OCI-LY3 (cell line): ENCODE measurements at regions not wholly inside any gene's neighbourhood (a gene's known extent, or its start where the extent isn't known, plus 50 kb on each side); places are given as distances from the start of the nearest gene placed in this dataset.

Experiments used
- H2AFZ ChIP-seq: fragments of 200-600, 300-600 bp; shearing (Covaris generic); 2 replicates; pipeline ENCODE4 v1.6.0; 2014; ENCODE audit warnings: antibody characterized with exemption, low read depth, low read length
- H3K27ac ChIP-seq: fragments of 200-600, 300-600 bp; sonication (generic); 2 replicates; pipeline ENCODE4 v1.5.1; 2014; ENCODE audit warnings: mild to moderate bottlenecking, low read length, moderate library complexity, mixed read lengths
- H3K27me3 ChIP-seq: fragments of 200-600, 300-600 bp; sonication (generic); 2 replicates; pipeline ENCODE4 v1.6.1; 2014; ENCODE audit warnings: low read depth, low read length, mixed read lengths
- H3K36me3 ChIP-seq: fragments of 200-600, 300-600 bp; sonication (generic); replicated peaks from 2 replicates; pipeline ENCODE3; 2014; ENCODE audit warnings: low read depth, low read length, mixed read lengths
- H3K4me1 ChIP-seq: fragments of 300-600, 200-600 bp; sonication (generic); 2 replicates; pipeline ENCODE4 v1.6.1; 2014; ENCODE audit warnings: low read length, mixed read lengths
- H3K4me2 ChIP-seq: fragments of 200-600, 300-600 bp; sonication (generic); 2 replicates; pipeline ENCODE4 v1.6.1; 2014; ENCODE audit warnings: low read length, mixed read lengths
- H3K4me3 ChIP-seq: fragments of 300-600, 200-600 bp; sonication (generic); 2 replicates; pipeline ENCODE4 v1.5.1; 2014; ENCODE audit warnings: antibody characterized with exemption, mild to moderate bottlenecking, low read length, moderate library complexity
- H3K79me2 ChIP-seq: fragments of 300-600, 200-600 bp; shearing (Covaris generic); 2 replicates; pipeline ENCODE4 v1.6.1; 2014; ENCODE audit warnings: mild to moderate bottlenecking, low read length, mixed read lengths
- H3K9ac ChIP-seq: fragments of 300-600, 200-600 bp; shearing (Covaris generic); 2 replicates; pipeline ENCODE4 v1.6.0; 2014; ENCODE audit warnings: mild to moderate bottlenecking, low read length, moderate library complexity
- H3K9me3 ChIP-seq: fragments of 200-600, 300-600 bp; shearing (Covaris generic); 2 replicates; pipeline ENCODE4 v1.6.1; 2014; ENCODE audit warnings: low read length, mixed read lengths; ENCODE audit not compliant: insufficient read depth
- H4K20me1 ChIP-seq: fragments of 200-600, 300-600 bp; sonication (generic); 2 replicates; pipeline ENCODE4 v1.6.1; 2016; ENCODE audit warnings: low read length, mixed read lengths; ENCODE audit not compliant: insufficient read depth
- CTCF ChIP-seq: fragments of 200-600, 300-600 bp; sonication (generic); IDR thresholded peaks from 2 replicates; pipeline ENCODE4 v1.5.1; 2014; ENCODE audit warnings: antibody characterized with exemption, low read length, low read depth
- EZH2phosphoT487 ChIP-seq: fragments of 200-600 bp; shearing (Covaris generic); IDR thresholded peaks from 2 replicates; pipeline ENCODE4 v1.6.1; 2018; ENCODE audit warnings: antibody characterized with exemption, mixed run types, low read depth

- Histone ChIP-seq H3K9me3 (no peaks in the 10 kb centered on the region), H3K4me1 (no peaks in the 10 kb centered on the region), H3K27me3 (peaks cover 11% of the 10 kb centered on the region), H3K4me3 (no peak overlapping the region), H4K20me1 (no peaks in the 10 kb centered on the region), H3K36me3 (no peaks in the 10 kb centered on the region), H2AFZ (no peak overlapping the region), H3K79me2 (no peaks in the 10 kb centered on the region), H3K9ac (no peak overlapping the region), H3K4me2 (no peak overlapping the region), H3K27ac (no peak overlapping the region)
- TF ChIP-seq EZH2phosphoT487 (no peak), CTCF (no peak)
These were observed 119.2 kb upstream of the CRHR1 start for GRCh38 chr17:45664921-45665320.

GRCh38 chr17:45666046-45666600 is 118.0 kb upstream of the CRHR1 start:
- Histone ChIP-seq H3K4me2 (no peak overlapping the region), H3K36me3 (no peaks in the 10 kb centered on the region), H3K9me3 (no peaks in the 10 kb centered on the region), H3K27ac (no peak overlapping the region), H3K4me1 (no peaks in the 10 kb centered on the region), H2AFZ (no peak overlapping the region), H3K9ac (no peak overlapping the region), H4K20me1 (no peaks in the 10 kb centered on the region), H3K4me3 (no peak overlapping the region), H3K27me3 (peaks cover 11% of the 10 kb centered on the region), H3K79me2 (no peaks in the 10 kb centered on the region)
- TF ChIP-seq CTCF (peak; percentile 6; the same call in 1 of the 2 replicates), EZH2phosphoT487 (no peak)

GRCh38 chr17:45666641-45667040 is 117.5 kb upstream of the CRHR1 start:
- no peak overlapping the region for H3K4me3 ChIP-seq
- no peak overlapping the region for H3K4me2 ChIP-seq
- TF ChIP-seq CTCF (no peak), EZH2phosphoT487 (no peak)
- H3K9me3 ChIP-seq: no peaks in the 10 kb centered on the region
- no peaks in the 10 kb centered on the region for H4K20me1 ChIP-seq
- H3K9ac ChIP-seq: no peak overlapping the region
- H3K27ac ChIP-seq: no peak overlapping the region
- no peaks in the 10 kb centered on the region for H3K4me1 ChIP-seq
- peaks cover 11% of the 10 kb centered on the region for H3K27me3 ChIP-seq
- no peaks in the 10 kb centered on the region for H3K36me3 ChIP-seq
- H3K79me2 ChIP-seq: no peaks in the 10 kb centered on the region
- no peak overlapping the region for H2AFZ ChIP-seq

- no peaks in the 10 kb centered on the region for H4K20me1 ChIP-seq
- H2AFZ ChIP-seq: no peak overlapping the region
- H3K4me1 ChIP-seq: no peaks in the 10 kb centered on the region
- no peaks in the 10 kb centered on the region for H3K9me3 ChIP-seq
- no peak overlapping the region for H3K27ac ChIP-seq
- H3K27me3 ChIP-seq: peaks cover 5% of the 10 kb centered on the region
- H3K4me2 ChIP-seq: no peak overlapping the region
- H3K4me3 ChIP-seq: no peak overlapping the region
- TF ChIP-seq EZH2phosphoT487 (no peak), CTCF (no peak)
- H3K36me3 ChIP-seq: no peaks in the 10 kb centered on the region
- H3K79me2 ChIP-seq: no peaks in the 10 kb centered on the region
- H3K9ac ChIP-seq: no peak overlapping the region
These were observed 116.4 kb upstream of the CRHR1 start for GRCh38 chr17:45667591-45668171.
